ENCODE measurements at regions not wholly inside any gene's neighbourhood (a gene's known extent, or its start where the extent isn't known, plus 50 kb on each side); places are given as distances from the start of the nearest gene placed in this dataset.

DNA sequence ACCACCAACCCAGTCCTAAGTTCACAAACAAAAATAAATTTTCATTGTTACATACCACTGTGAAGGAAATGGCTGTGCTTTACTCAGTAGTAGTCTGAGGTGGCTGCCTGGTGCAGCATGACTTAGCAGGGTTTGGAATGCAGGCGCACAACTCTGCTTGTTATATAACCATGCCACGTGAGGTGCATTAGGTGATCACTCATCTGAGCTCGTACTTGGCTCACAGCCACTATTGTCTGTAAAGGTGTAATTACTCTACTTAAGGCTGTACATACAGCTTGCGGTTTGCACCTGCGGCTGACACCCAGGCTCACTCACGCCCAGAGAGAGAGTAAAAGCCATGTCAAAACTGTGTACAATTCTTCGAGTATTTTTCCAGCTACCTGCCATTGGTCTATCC is 599.4 kb downstream of the LTN1 start:
- DNase-seq (ENCODE audit: low read depth, low spot score) (no peak), ATAC-seq (no peak)
- no TSS peak for BruUV-seq (replicated peaks)
- Histone ChIP-seq H3K4me1 (ENCODE audit: control insufficient read depth, insufficient read depth, low read length) (no peaks in the 10 kb centered on the region), H3K27me3 (ENCODE audit: control insufficient read depth, insufficient read depth, low read length) (no peaks in the 10 kb centered on the region), H3K27ac (ENCODE audit: low read length) (no peak overlapping the region), H3K9me3 (ENCODE audit: control insufficient read depth, insufficient read depth, low read depth, low read length) (no peaks in the 10 kb centered on the region), H3K36me3 (ENCODE audit: control insufficient read depth, insufficient read depth, low read length) (no peaks in the 10 kb centered on the region), H3K4me3 (ENCODE audit: low read depth in 2 of 2, low read length in 2 of 2) (no peak overlapping the region)
- ChIA-PET CTCF (no interaction called here), POLR2A (no interaction called here)
- intact Hi-C loops (cut with micrococcal nuclease; ENCODE audit: unreplicated experiment): no loop called here
- TF ChIP-seq, protein P1, sequence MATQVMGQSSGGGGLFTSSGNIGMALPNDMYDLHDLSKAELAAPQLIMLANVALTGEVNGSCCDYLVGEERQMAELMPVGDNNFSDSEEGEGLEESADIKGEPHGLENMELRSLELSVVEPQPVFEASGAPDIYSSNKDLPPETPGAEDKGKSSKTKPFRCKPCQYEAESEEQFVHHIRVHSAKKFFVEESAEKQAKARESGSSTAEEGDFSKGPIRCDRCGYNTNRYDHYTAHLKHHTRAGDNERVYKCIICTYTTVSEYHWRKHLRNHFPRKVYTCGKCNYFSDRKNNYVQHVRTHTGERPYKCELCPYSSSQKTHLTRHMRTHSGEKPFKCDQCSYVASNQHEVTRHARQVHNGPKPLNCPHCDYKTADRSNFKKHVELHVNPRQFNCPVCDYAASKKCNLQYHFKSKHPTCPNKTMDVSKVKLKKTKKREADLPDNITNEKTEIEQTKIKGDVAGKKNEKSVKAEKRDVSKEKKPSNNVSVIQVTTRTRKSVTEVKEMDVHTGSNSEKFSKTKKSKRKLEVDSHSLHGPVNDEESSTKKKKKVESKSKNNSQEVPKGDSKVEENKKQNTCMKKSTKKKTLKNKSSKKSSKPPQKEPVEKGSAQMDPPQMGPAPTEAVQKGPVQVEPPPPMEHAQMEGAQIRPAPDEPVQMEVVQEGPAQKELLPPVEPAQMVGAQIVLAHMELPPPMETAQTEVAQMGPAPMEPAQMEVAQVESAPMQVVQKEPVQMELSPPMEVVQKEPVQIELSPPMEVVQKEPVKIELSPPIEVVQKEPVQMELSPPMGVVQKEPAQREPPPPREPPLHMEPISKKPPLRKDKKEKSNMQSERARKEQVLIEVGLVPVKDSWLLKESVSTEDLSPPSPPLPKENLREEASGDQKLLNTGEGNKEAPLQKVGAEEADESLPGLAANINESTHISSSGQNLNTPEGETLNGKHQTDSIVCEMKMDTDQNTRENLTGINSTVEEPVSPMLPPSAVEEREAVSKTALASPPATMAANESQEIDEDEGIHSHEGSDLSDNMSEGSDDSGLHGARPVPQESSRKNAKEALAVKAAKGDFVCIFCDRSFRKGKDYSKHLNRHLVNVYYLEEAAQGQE (IDR thresholded peaks at IDR 0.05; ENCODE audit: insufficient read depth in 1 of 2, low read depth in 2 of 2, low read length in 1 of 2): no peak
- TF ChIP-seq TCF7L2 (IDR thresholded peaks at IDR 0.05; ENCODE audit: low read depth, low read length): no peak
- in situ Hi-C loops (cut with HindIII; ENCODE audit: low pct_unique_long_range_greater_than_20kb, low sequenced_read_pairs): no loop called here

DNA sequence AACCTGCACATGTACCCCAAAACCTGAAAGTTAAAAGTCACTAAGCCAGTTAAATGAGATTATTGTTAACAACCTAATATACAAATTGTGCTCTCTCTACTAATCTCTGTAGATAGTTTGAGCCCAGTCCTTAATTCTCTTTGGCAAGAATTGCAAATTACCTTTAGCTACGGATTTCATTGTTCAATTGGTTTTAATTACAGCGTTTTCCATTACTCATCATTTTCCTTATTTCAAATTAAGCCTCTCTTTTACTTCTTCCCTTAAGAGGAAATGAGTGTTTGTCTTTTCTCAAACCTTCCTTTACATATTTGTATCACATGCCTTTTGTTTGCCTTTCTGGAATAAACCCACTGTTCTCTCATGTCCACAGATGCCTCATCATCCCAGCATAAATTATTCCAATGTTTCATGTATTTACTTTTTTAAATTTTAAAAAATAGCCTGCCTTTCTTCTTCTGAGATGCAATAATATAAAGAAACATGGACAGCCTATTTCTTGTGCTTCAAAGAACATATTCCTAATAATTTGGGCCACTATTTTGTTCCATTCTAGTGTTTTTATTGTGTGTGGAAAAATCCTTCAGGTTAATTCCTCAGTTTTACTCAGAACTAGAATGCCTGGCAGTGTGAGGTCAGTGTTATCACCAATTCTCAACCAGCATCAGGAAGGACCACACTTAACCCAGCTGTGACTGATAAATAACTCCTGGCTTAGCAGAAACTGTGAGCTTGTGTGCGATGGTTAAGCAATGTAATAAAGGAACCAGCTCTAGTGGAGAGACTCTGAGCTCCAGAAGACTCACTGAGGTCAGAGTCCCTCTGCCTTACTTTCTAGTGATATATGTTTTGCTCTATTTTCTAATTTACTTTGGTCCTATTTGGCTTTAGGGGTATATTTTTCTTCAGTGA is 600.5 kb downstream of the LTN1 start:
- no peaks in the 10 kb centered on the region for H3K36me3 ChIP-seq (ENCODE audit: control insufficient read depth, insufficient read depth, low read length)

More for the DNA sequence above, 600.5 kb downstream of the LTN1 start:
- POLR2A ChIA-PET: no interaction called here
- TF ChIP-seq TCF7L2 (IDR thresholded peaks at IDR 0.05; ENCODE audit: low read depth, low read length): no peak
- no peak for TF ChIP-seq POLR2AphosphoS5 (IDR thresholded peaks at IDR 0.05; ENCODE audit: low read depth, low read length)
- TF ChIP-seq, protein P2, sequence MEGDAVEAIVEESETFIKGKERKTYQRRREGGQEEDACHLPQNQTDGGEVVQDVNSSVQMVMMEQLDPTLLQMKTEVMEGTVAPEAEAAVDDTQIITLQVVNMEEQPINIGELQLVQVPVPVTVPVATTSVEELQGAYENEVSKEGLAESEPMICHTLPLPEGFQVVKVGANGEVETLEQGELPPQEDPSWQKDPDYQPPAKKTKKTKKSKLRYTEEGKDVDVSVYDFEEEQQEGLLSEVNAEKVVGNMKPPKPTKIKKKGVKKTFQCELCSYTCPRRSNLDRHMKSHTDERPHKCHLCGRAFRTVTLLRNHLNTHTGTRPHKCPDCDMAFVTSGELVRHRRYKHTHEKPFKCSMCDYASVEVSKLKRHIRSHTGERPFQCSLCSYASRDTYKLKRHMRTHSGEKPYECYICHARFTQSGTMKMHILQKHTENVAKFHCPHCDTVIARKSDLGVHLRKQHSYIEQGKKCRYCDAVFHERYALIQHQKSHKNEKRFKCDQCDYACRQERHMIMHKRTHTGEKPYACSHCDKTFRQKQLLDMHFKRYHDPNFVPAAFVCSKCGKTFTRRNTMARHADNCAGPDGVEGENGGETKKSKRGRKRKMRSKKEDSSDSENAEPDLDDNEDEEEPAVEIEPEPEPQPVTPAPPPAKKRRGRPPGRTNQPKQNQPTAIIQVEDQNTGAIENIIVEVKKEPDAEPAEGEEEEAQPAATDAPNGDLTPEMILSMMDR (IDR thresholded peaks at IDR 0.05): no peak
- TF ChIP-seq SIN3A (IDR thresholded peaks at IDR 0.05; ENCODE audit: borderline replicate concordance, insufficient read depth, low read depth, low read length): no peak
- TF ChIP-seq, protein P1 (IDR thresholded peaks at IDR 0.05; ENCODE audit: insufficient read depth in 1 of 2, low read depth in 2 of 2, low read length in 1 of 2): no peak
- in situ Hi-C loops (cut with HindIII; ENCODE audit: low pct_unique_long_range_greater_than_20kb, low sequenced_read_pairs): no loop called here
- DNase-seq (ENCODE audit: low read depth, low spot score) (no peak), ATAC-seq (no peak)
- CTCF ChIA-PET: no interaction called here
- H3K4me1 ChIP-seq (ENCODE audit: control insufficient read depth, insufficient read depth, low read length): no peaks in the 10 kb centered on the region
- intact Hi-C loops (cut with micrococcal nuclease; ENCODE audit: unreplicated experiment): no loop called here
- no peak overlapping the region for H3K27ac ChIP-seq (ENCODE audit: low read length)
- H3K9me3 ChIP-seq (ENCODE audit: control insufficient read depth, insufficient read depth, low read depth, low read length): no peaks in the 10 kb centered on the region
- BruUV-seq (replicated peaks): no TSS peak
- no peaks in the 10 kb centered on the region for H3K27me3 ChIP-seq (ENCODE audit: control insufficient read depth, insufficient read depth, low read length)
- no peak overlapping the region for H3K4me3 ChIP-seq (ENCODE audit: low read depth in 2 of 2, low read length in 2 of 2)
